WTC11 (cell line): ENCODE measurements at regions not wholly inside any gene's neighbourhood (a gene's known extent, or its start where the extent isn't known, plus 50 kb on each side); places are given as distances from the start of the nearest gene placed in this dataset.
"Not testable (repeated sequence)": the region's sequence is repeated elsewhere in the genome, so short reads cannot be mapped to it uniquely, and the experiment has no call there.

Experiments used
- ATAC-seq: fragments of 200-7000 bp; cut with Tn5 transposase; 2 replicates; pipeline ENCODE4 v1.10.0; 2021; ENCODE audit warnings: mild to moderate bottlenecking, moderate library complexity
- CTCF ChIA-PET: fragments of 300-600 bp; sonication (Branson Sonifier 250); formaldehyde crosslinking; loops from one replicate; lab custom pipeline; 2021; ENCODE audit warnings: antibody characterized with exemption; lab: Charles Lee
- POLR2A ChIA-PET: fragments of 350-600 bp; sonication (Branson Sonifier 250); formaldehyde crosslinking; loops from one replicate; lab custom pipeline; 2021; ENCODE audit warnings: antibody characterized with exemption; lab: Charles Lee
- DNase-seq: peaks from one replicate; pipeline ENCODE4 v3.0.0; 2021; ENCODE audit warnings: low spot score
- H3K27ac Mint-ChIP-seq: 2 replicates; pipeline ENCODE4 v1.8.0; 2021; ENCODE audit warnings: mixed read lengths
- H3K27me3 Mint-ChIP-seq: 2 replicates; pipeline ENCODE4 v1.8.0; 2021; ENCODE audit warnings: low read depth, mild to moderate bottlenecking, moderate library complexity, mixed read lengths
- H3K36me3 Mint-ChIP-seq: 2 replicates; pipeline ENCODE4 v1.8.0; 2021; ENCODE audit warnings: mixed read lengths
- H3K4me1 Mint-ChIP-seq: 2 replicates; pipeline ENCODE4 v1.8.0; 2022; ENCODE audit warnings: mixed read lengths
- H3K4me3 Mint-ChIP-seq: 2 replicates; pipeline ENCODE4 v1.8.0; 2021; ENCODE audit warnings: mild to moderate bottlenecking, moderate library complexity, mixed read lengths
- H3K9me3 Mint-ChIP-seq: 2 replicates; pipeline ENCODE4 v1.8.0; 2021; ENCODE audit warnings: mixed read lengths
- ATF1 ChIP-seq: sonication (generic); formaldehyde crosslinking; IDR thresholded peaks from 2 replicates; pipeline ENCODE4 v1.8.1; 2023; ENCODE audit warnings: mild to moderate bottlenecking, moderate library complexity, missing genetic modification reagents
- CDX4 ChIP-seq: fragments of 250-450 bp; sonication (Bioruptor Pico); IDR thresholded peaks from 2 replicates; pipeline ENCODE4 v1.9.0; 2021; ENCODE audit warnings: moderate library complexity, mild to moderate bottlenecking, inconsistent platforms, borderline replicate concordance
- IRF2 ChIP-seq: sonication (generic); formaldehyde crosslinking; IDR thresholded peaks from 2 replicates; pipeline ENCODE4 v1.8.0; 2022; ENCODE audit warnings: low read depth, missing genetic modification reagents, borderline replicate concordance
- JUN ChIP-seq: sonication (generic); formaldehyde crosslinking; IDR thresholded peaks from 2 replicates; pipeline ENCODE4 v1.8.0; 2023; ENCODE audit warnings: mild to moderate bottlenecking, missing genetic modification reagents
- MXD4 ChIP-seq: fragments of 250-450 bp; sonication (Bioruptor Pico); IDR thresholded peaks from 2 replicates; pipeline ENCODE4 v1.8.0; 2021; ENCODE audit warnings: mild to moderate bottlenecking, moderate library complexity, borderline replicate concordance
- NFATC4 ChIP-seq: fragments of 250-450 bp; sonication (Bioruptor Pico); IDR thresholded peaks from 2 replicates; pipeline ENCODE4 v1.9.0; 2021; ENCODE audit warnings: mild to moderate bottlenecking
- NFE2L1 ChIP-seq: sonication (generic); formaldehyde crosslinking; IDR thresholded peaks from 2 replicates; pipeline ENCODE4 v1.8.1; 2023; ENCODE audit warnings: missing genetic modification reagents
- NR1H2 ChIP-seq: sonication (generic); formaldehyde crosslinking; IDR thresholded peaks from 2 replicates; pipeline ENCODE4 v1.9.0; 2021; ENCODE audit warnings: mild to moderate bottlenecking, moderate library complexity, missing genetic modification reagents
- NR3C1 ChIP-seq: sonication (generic); formaldehyde crosslinking; conservative IDR thresholded peaks from 2 replicates; pipeline ENCODE4 v1.8.1; 2023; ENCODE audit warnings: low read depth, mild to moderate bottlenecking, missing genetic modification reagents
- OVOL2 ChIP-seq: fragments of 250-450 bp; sonication (Bioruptor Pico); IDR thresholded peaks from 2 replicates; pipeline ENCODE4 v1.9.0; 2021; ENCODE audit warnings: mild to moderate bottlenecking, borderline replicate concordance
- SMAD4 ChIP-seq: sonication (generic); formaldehyde crosslinking; IDR thresholded peaks from 2 replicates; pipeline ENCODE4 v1.8.0; 2022; ENCODE audit warnings: mild to moderate bottlenecking, missing genetic modification reagents
- SOX15 ChIP-seq: fragments of 250-450 bp; sonication (Bioruptor Pico); IDR thresholded peaks from 2 replicates; pipeline ENCODE4 v1.9.0; 2021; ENCODE audit warnings: mild to moderate bottlenecking
- TCF7 ChIP-seq: sonication (generic); formaldehyde crosslinking; IDR thresholded peaks from 2 replicates; pipeline ENCODE4 v1.8.0; 2022; ENCODE audit warnings: mild to moderate bottlenecking, low read depth, missing genetic modification reagents, moderate library complexity
- ZNF317 ChIP-seq: sonication (generic); formaldehyde crosslinking; IDR thresholded peaks from 2 replicates; pipeline ENCODE4 v1.8.1; 2023; ENCODE audit warnings: low read depth, mild to moderate bottlenecking, moderate library complexity, missing genetic modification reagents, borderline replicate concordance
- ZNF416 ChIP-seq: fragments of 250-450 bp; sonication (Bioruptor Pico); IDR thresholded peaks from 2 replicates; pipeline ENCODE4 v1.9.0; 2021; ENCODE audit warnings: mild to moderate bottlenecking, inconsistent platforms
- ZNF512 ChIP-seq: sonication (generic); formaldehyde crosslinking; IDR thresholded peaks from 2 replicates; pipeline ENCODE4 v1.8.1; 2022; ENCODE audit warnings: missing genetic modification reagents, borderline replicate concordance
- ZNF671 ChIP-seq: fragments of 250-450 bp; sonication (Bioruptor Pico); IDR thresholded peaks from 2 replicates; pipeline ENCODE4 v1.8.0; 2021; ENCODE audit warnings: mild to moderate bottlenecking
- TF ChIP-seq, protein P1 (sequence below): sonication (generic); formaldehyde crosslinking; IDR thresholded peaks from 2 replicates; pipeline ENCODE4 v1.8.1; 2022; ENCODE audit warnings: mild to moderate bottlenecking, moderate library complexity, missing genetic modification reagents
- TF ChIP-seq, protein P2 (sequence below): sonication (generic); formaldehyde crosslinking; IDR thresholded peaks from 2 replicates; pipeline ENCODE4 v1.8.0; 2022; ENCODE audit warnings: mild to moderate bottlenecking, missing genetic modification reagents
- TF ChIP-seq, protein P3 (sequence below): sonication (generic); formaldehyde crosslinking; IDR thresholded peaks from 2 replicates; pipeline ENCODE4 v1.8.1; 2022; ENCODE audit warnings: low read depth, mild to moderate bottlenecking, moderate library complexity, missing genetic modification reagents, borderline replicate concordance
- TF ChIP-seq, protein P4 (sequence below): sonication (generic); formaldehyde crosslinking; conservative IDR thresholded peaks from 2 replicates; pipeline ENCODE4 v1.8.1; 2022; ENCODE audit warnings: mild to moderate bottlenecking, missing genetic modification reagents

DNA sequence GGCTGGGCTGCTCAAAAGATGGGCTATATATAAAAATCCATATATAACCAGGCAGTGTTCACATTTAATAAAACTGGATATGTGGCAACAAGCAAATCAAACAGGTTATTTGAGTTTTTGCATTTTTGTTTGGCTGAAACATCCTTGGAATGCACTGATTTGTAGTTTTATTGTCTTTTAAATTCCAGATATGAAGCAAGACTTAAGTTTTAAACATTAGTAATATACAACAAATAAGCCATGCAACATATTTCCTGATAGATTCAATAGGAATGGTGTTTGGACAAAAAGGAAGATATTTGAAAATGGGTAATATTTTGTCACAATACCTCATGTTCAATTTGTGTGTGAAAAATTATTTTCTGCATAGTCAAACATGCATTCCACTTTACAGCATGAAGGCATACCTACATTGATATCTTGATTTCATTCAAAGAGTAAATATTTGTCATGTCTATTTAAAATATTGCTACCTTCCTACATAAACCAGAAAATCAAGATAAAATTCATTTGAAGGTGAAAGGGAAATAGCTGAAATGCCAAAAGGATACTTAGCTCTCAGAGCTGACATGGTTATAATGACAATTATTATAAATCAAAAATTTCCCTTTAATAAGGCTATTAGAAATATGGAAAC, 132.3 kb upstream of the NETO1 start:
- Mint-ChIP-seq H3K27me3 (no peaks in the 10 kb centered on the region), H3K36me3 (no peaks in the 10 kb centered on the region), H3K9me3 (no peaks in the 10 kb centered on the region), H3K4me3 (no peak overlapping the region), H3K4me1 (no peaks in the 10 kb centered on the region), H3K27ac (no peak overlapping the region)
- ChIA-PET CTCF (no interaction called here), POLR2A (no interaction called here)
- DNase-seq, result no peak
- TF ChIP-seq NFE2L1 (CRISPR knock-in tag) (no peak), ZNF416 (no peak)
- TF ChIP-seq, protein P1, sequence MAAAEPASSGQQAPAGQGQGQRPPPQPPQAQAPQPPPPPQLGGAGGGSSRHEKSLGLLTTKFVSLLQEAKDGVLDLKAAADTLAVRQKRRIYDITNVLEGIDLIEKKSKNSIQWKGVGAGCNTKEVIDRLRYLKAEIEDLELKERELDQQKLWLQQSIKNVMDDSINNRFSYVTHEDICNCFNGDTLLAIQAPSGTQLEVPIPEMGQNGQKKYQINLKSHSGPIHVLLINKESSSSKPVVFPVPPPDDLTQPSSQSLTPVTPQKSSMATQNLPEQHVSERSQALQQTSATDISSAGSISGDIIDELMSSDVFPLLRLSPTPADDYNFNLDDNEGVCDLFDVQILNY (CRISPR knock-in tag), result no peak
- ATAC-seq, result no peak

GRCh38 chr18:72995558-72995957, 127.8 kb upstream of the NETO1 start:
- ChIA-PET POLR2A (no interaction called here), CTCF (no interaction called here)
- H3K4me3 Mint-ChIP-seq, result no peak overlapping the region
- H3K36me3 Mint-ChIP-seq, result no peaks in the 10 kb centered on the region
- H3K9me3 Mint-ChIP-seq, result no peaks in the 10 kb centered on the region
- DNase-seq, result no peak
- no peaks in the 10 kb centered on the region for H3K4me1 Mint-ChIP-seq
- H3K27me3 Mint-ChIP-seq, result no peaks in the 10 kb centered on the region
- ATAC-seq, result no peak
- TF ChIP-seq MXD4, result no peak
- TF ChIP-seq, all 79 proteins: peak for 0
- no peak overlapping the region for H3K27ac Mint-ChIP-seq

- H3K27me3 Mint-ChIP-seq, result no peaks in the 10 kb centered on the region
- H3K4me3 Mint-ChIP-seq, result no peak overlapping the region
- H3K36me3 Mint-ChIP-seq, result no peaks in the 10 kb centered on the region
- H3K27ac Mint-ChIP-seq, result no peak overlapping the region
- no peak for DNase-seq
- TF ChIP-seq TCF7 (CRISPR knock-in tag) (no peak), NR3C1 (CRISPR knock-in tag) (no peak), IRF2 (CRISPR knock-in tag) (no peak), ATF1 (no peak), MXD4 (no peak), NFATC4 (CRISPR knock-in tag) (no peak), OVOL2 (CRISPR knock-in tag) (no peak), SOX15 (CRISPR knock-in tag) (no peak), CDX4 (CRISPR knock-in tag) (no peak), JUN (no peak), ZNF671 (no peak), NR1H2 (CRISPR knock-in tag) (no peak)
- TF ChIP-seq, protein P2, sequence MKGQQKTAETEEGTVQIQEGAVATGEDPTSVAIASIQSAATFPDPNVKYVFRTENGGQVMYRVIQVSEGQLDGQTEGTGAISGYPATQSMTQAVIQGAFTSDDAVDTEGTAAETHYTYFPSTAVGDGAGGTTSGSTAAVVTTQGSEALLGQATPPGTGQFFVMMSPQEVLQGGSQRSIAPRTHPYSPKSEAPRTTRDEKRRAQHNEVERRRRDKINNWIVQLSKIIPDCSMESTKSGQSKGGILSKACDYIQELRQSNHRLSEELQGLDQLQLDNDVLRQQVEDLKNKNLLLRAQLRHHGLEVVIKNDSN (CRISPR knock-in tag), result no peak
- no peaks in the 10 kb centered on the region for H3K4me1 Mint-ChIP-seq
- ChIA-PET POLR2A (no interaction called here), CTCF (no interaction called here)
- ATAC-seq, result no peak
- no peaks in the 10 kb centered on the region for H3K9me3 Mint-ChIP-seq
Measured at GRCh38 chr18:72993250-72993649, 125.5 kb upstream of the NETO1 start.

DNA sequence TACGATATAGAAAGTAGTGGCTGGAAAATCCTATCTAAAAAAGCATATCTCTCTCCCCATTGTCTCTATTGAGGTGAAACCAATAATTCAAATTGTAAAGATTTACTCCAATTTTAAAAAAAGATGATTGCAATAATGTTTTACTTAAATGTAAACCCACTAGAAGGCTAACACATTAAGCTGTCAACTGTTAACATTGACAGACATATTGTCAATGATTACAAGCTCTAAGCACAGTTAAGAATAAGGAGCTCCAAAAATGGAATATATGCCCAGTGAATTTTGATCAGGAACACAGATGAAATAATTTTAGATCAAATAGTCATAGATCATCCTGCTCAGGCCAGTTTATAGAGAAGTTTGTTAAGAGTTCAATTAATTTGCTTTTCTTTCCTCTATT, 123.6 kb upstream of the NETO1 start:
- ATAC-seq (no peak), DNase-seq (no peak)
- Mint-ChIP-seq H3K36me3 (no peaks in the 10 kb centered on the region), H3K4me1 (no peaks in the 10 kb centered on the region), H3K27me3 (no peaks in the 10 kb centered on the region), H3K27ac (no peak overlapping the region), H3K4me3 (no peak overlapping the region), H3K9me3 (peaks cover 4% of the 10 kb centered on the region)
- POLR2A ChIA-PET, result no interaction called here
- CTCF ChIA-PET, result no interaction called here
- TF ChIP-seq SMAD4 (CRISPR knock-in tag), result no peak
- TF ChIP-seq, protein P3, sequence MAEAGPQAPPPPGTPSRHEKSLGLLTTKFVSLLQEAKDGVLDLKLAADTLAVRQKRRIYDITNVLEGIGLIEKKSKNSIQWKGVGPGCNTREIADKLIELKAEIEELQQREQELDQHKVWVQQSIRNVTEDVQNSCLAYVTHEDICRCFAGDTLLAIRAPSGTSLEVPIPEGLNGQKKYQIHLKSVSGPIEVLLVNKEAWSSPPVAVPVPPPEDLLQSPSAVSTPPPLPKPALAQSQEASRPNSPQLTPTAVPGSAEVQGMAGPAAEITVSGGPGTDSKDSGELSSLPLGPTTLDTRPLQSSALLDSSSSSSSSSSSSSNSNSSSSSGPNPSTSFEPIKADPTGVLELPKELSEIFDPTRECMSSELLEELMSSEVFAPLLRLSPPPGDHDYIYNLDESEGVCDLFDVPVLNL (CRISPR knock-in tag), result no peak
- TF ChIP-seq NFATC4 (CRISPR knock-in tag), result no peak
- no peak for TF ChIP-seq ZNF317
- TF ChIP-seq, protein P4, sequence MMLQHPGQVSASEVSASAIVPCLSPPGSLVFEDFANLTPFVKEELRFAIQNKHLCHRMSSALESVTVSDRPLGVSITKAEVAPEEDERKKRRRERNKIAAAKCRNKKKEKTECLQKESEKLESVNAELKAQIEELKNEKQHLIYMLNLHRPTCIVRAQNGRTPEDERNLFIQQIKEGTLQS (CRISPR knock-in tag), result no peak
- no peak for TF ChIP-seq ZNF512 (CRISPR knock-in tag)

DNA sequence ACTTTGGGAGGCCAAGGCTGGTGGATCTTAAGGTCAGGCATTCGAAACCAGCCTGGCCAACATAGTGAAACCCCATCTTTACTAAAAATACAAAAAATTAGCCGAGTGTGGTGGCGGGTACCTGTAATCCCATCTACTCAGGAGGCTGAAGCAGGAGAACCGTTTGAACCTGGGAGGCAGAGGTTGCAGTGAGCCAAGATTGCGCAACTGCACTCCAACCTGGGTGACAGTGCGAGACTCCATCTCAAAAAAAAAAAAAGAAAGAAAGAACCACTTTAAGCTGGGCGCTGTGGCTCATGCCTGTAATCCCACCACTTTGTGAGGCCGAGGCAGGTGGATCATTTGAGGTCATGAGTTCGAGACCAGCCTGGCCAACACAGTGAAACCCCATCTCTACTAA, 119.8 kb upstream of the NETO1 start:
- H3K27ac Mint-ChIP-seq, H3K4me3 Mint-ChIP-seq: not testable (repeated sequence)

More for the DNA sequence above, 119.8 kb upstream of the NETO1 start:
- H3K9me3 Mint-ChIP-seq, result peaks cover 30% of the 10 kb centered on the region
- H3K4me1 Mint-ChIP-seq, ATAC-seq, H3K36me3 Mint-ChIP-seq, CTCF ChIA-PET, POLR2A ChIA-PET, H3K27me3 Mint-ChIP-seq, DNase-seq: not testable (repeated sequence)
